ENCODE measurements at regions not wholly inside any gene's neighbourhood (a gene's known extent, or its start where the extent isn't known, plus 50 kb on each side); places are given as distances from the start of the nearest gene placed in this dataset.

- POLR2A ChIA-PET (ENCODE audit: unreplicated experiment), result no interaction called here
- no TSS peak for BruUV-seq (replicated peaks)
- Histone ChIP-seq H3K27ac (ENCODE audit: low read length) (no peak overlapping the region), H2AFZ (ENCODE audit: low read length) (no peak overlapping the region), H3K9me3 (ENCODE audit: low read length) (no peaks in the 10 kb centered on the region), H3K9ac (ENCODE audit: low read length) (no peak overlapping the region), H3K27me3 (ENCODE audit: low read length) (no peaks in the 10 kb centered on the region), H3K9me2 (replicated peaks; ENCODE audit: low read length) (no peaks in the 10 kb centered on the region), H3K4me2 (ENCODE audit: low read length) (no peak overlapping the region), H4K20me1 (ENCODE audit: low read length) (no peaks in the 10 kb centered on the region), H3K36me3 (ENCODE audit: low read depth, low read length) (no peaks in the 10 kb centered on the region), H3K79me2 (ENCODE audit: low read length) (no peaks in the 10 kb centered on the region), H3K4me1 (ENCODE audit: insufficient read depth, low read length) (peaks cover 16% of the 10 kb centered on the region), H3K4me3 (ENCODE audit: low read length) (no peak overlapping the region), H3F3A (ENCODE audit: low read length, unreplicated experiment) (no peaks in the 10 kb centered on the region)
- no peak for DNase-seq
- intact Hi-C loops (cut with micrococcal nuclease), result no loop called here
- CTCF ChIA-PET, result no interaction called here
- no peak for TF ChIP-seq CTCF (conservative IDR thresholded peaks at IDR 0.05; ENCODE audit: low read depth, low read length)
- TF ChIP-seq EZH2 (IDR thresholded peaks at IDR 0.05; ENCODE audit: low read length, unreplicated experiment), result no peak
- no peak for TF ChIP-seq EZH2phosphoT487 (IDR thresholded peaks at IDR 0.05; ENCODE audit: borderline replicate concordance, low read length)
- no peak for ATAC-seq
These were observed 304.7 kb downstream of the ZEB2 start for GRCh38 chr2:144215207-144215606.

- H3K4me3 ChIP-seq (ENCODE audit: low read length), result no peak overlapping the region
- no peaks in the 10 kb centered on the region for H3F3A ChIP-seq (ENCODE audit: low read length, unreplicated experiment)
- no peaks in the 10 kb centered on the region for H4K20me1 ChIP-seq (ENCODE audit: low read length)
- no peak overlapping the region for H3K4me2 ChIP-seq (ENCODE audit: low read length)
- H3K27ac ChIP-seq (ENCODE audit: low read length), result no peak overlapping the region
- H3K79me2 ChIP-seq (ENCODE audit: low read length), result no peaks in the 10 kb centered on the region
- H3K9ac ChIP-seq (ENCODE audit: low read length), result no peak overlapping the region
- ATAC-seq (no peak), DNase-seq (no peak)
- H3K9me3 ChIP-seq (ENCODE audit: low read length), result no peaks in the 10 kb centered on the region
- H2AFZ ChIP-seq (ENCODE audit: low read length), result no peak overlapping the region
- POLR2A ChIA-PET (ENCODE audit: unreplicated experiment), result no interaction called here
- no peaks in the 10 kb centered on the region for H3K36me3 ChIP-seq (ENCODE audit: low read depth, low read length)
- CTCF ChIA-PET, result no interaction called here
- intact Hi-C loops (cut with micrococcal nuclease), result no loop called here
- no peaks in the 10 kb centered on the region for H3K9me2 ChIP-seq (replicated peaks; ENCODE audit: low read length)
- no TSS peak for BruUV-seq (replicated peaks)
- H3K4me1 ChIP-seq (ENCODE audit: insufficient read depth, low read length), result peaks cover 16% of the 10 kb centered on the region
- no peak for TF ChIP-seq EZH2phosphoT487 (IDR thresholded peaks at IDR 0.05; ENCODE audit: borderline replicate concordance, low read length)
- TF ChIP-seq CTCF (conservative IDR thresholded peaks at IDR 0.05; ENCODE audit: low read depth, low read length), result no peak
- no peak for TF ChIP-seq EZH2 (IDR thresholded peaks at IDR 0.05; ENCODE audit: low read length, unreplicated experiment)
- no peaks in the 10 kb centered on the region for H3K27me3 ChIP-seq (ENCODE audit: low read length)
These were observed 306.1 kb downstream of the ZEB2 start for GRCh38 chr2:144213797-144214196.

GRCh38 chr2:144211826-144212225, 308.1 kb downstream of the ZEB2 start:
- CTCF ChIA-PET, result no interaction called here
- Histone ChIP-seq H2AFZ (ENCODE audit: low read length) (no peak overlapping the region), H3K9me2 (replicated peaks; ENCODE audit: low read length) (no peaks in the 10 kb centered on the region), H3K9ac (ENCODE audit: low read length) (no peak overlapping the region), H3K36me3 (ENCODE audit: low read depth, low read length) (no peaks in the 10 kb centered on the region), H3K4me1 (ENCODE audit: insufficient read depth, low read length) (0 out of 2 replicates have a peak, but pooled peaks cover 5% of the 10 kb centered on the region), H3K4me3 (ENCODE audit: low read length) (no peak overlapping the region), H3K79me2 (ENCODE audit: low read length) (no peaks in the 10 kb centered on the region), H4K20me1 (ENCODE audit: low read length) (no peaks in the 10 kb centered on the region), H3K27ac (ENCODE audit: low read length) (no peak overlapping the region), H3K4me2 (ENCODE audit: low read length) (no peak overlapping the region), H3F3A (ENCODE audit: low read length, unreplicated experiment) (no peaks in the 10 kb centered on the region), H3K9me3 (ENCODE audit: low read length) (no peaks in the 10 kb centered on the region), H3K27me3 (ENCODE audit: low read length) (no peaks in the 10 kb centered on the region)
- intact Hi-C loops (cut with micrococcal nuclease), result no loop called here
- POLR2A ChIA-PET (ENCODE audit: unreplicated experiment), result no interaction called here
- ATAC-seq (no peak), DNase-seq (no peak)
- no TSS peak for BruUV-seq (replicated peaks)
- TF ChIP-seq EZH2 (IDR thresholded peaks at IDR 0.05; ENCODE audit: low read length, unreplicated experiment) (no peak), EZH2phosphoT487 (IDR thresholded peaks at IDR 0.05; ENCODE audit: borderline replicate concordance, low read length) (no peak), CTCF (conservative IDR thresholded peaks at IDR 0.05; ENCODE audit: low read depth, low read length) (no peak)

All from PC-3 (cell line).